DOHH2 (cell line): ENCODE measurements at regions not wholly inside any gene's neighbourhood (a gene's known extent, or its start where the extent isn't known, plus 50 kb on each side); places are given as distances from the start of the nearest gene placed in this dataset.

Experiments
- H3F3A ChIP-seq: fragments of 200-600 bp; sonication (generic), shearing (Covaris generic); 2 replicates; pipeline ENCODE4 v1.6.0; 2016; ENCODE audit warnings: antibody characterized with exemption, mild to moderate bottlenecking; ENCODE audit not compliant: control insufficient read depth, insufficient read depth
- H3K27ac ChIP-seq: fragments of 200-600 bp; sonication (generic); 2 replicates; pipeline ENCODE4 v1.5.1; 2014; ENCODE audit warnings: low read depth, mild to moderate bottlenecking, low read length, moderate library complexity
- H3K27me3 ChIP-seq: fragments of 200-600 bp; sonication (generic); 2 replicates; pipeline ENCODE4 v1.6.1; 2014; ENCODE audit warnings: mild to moderate bottlenecking, low read length, mixed read lengths; ENCODE audit not compliant: control insufficient read depth
- H3K36me3 ChIP-seq: fragments of 200-600 bp; sonication (generic); 2 replicates; pipeline ENCODE4 v1.6.1; 2014; ENCODE audit warnings: mild to moderate bottlenecking, low read length, moderate library complexity, mixed read lengths; ENCODE audit not compliant: control insufficient read depth
- H3K4me1 ChIP-seq: fragments of 200-600 bp; sonication (generic); 2 replicates; pipeline ENCODE4 v1.6.1; 2014; ENCODE audit warnings: mild to moderate bottlenecking, low read length, mixed read lengths; ENCODE audit not compliant: control insufficient read depth
- H3K4me2 ChIP-seq: fragments of 200-600 bp; sonication (generic); 2 replicates; pipeline ENCODE4 v1.6.0; 2014; ENCODE audit warnings: mild to moderate bottlenecking, low read length, moderate library complexity
- H3K4me3 ChIP-seq: fragments of 200-600 bp; sonication (generic); 2 replicates; pipeline ENCODE4 v1.5.1; 2014; ENCODE audit warnings: mild to moderate bottlenecking, low read length, mixed read lengths
- H3K79me2 ChIP-seq: fragments of 200-600 bp; sonication (generic); 2 replicates; pipeline ENCODE4 v1.6.1; 2014; ENCODE audit warnings: mild to moderate bottlenecking, low read length, mixed read lengths; ENCODE audit not compliant: control insufficient read depth
- H3K9me2 ChIP-seq: fragments of 200-600 bp; sonication (generic); replicated peaks from 2 replicates; pipeline ENCODE4 v1.6.1; 2014; ENCODE audit warnings: mild to moderate bottlenecking, low read length, mixed read lengths; ENCODE audit not compliant: control insufficient read depth
- H3K9me3 ChIP-seq: fragments of 200-600 bp; sonication (generic); 2 replicates; pipeline ENCODE4 v1.6.1; 2014; ENCODE audit warnings: antibody characterized with exemption, low read length, mixed read lengths; ENCODE audit not compliant: control insufficient read depth, insufficient read depth
- H4K20me1 ChIP-seq: fragments of 200-600 bp; sonication (generic); 2 replicates; pipeline ENCODE4 v1.6.0; 2014; ENCODE audit warnings: low read depth, mild to moderate bottlenecking, antibody characterized with exemption, low read length, moderate library complexity; ENCODE audit not compliant: control insufficient read depth, insufficient read depth
- EZH2phosphoT487 ChIP-seq: fragments of 200-600 bp; sonication (generic); IDR thresholded peaks from 2 replicates; pipeline ENCODE4 v1.6.1; 2017; ENCODE audit warnings: borderline replicate concordance, mild to moderate bottlenecking, antibody characterized with exemption, low read length, moderate library complexity, mixed read lengths
- TF ChIP-seq, protein P1 (sequence below): fragments of 200-600 bp; sonication (generic); IDR thresholded peaks from one replicate; pipeline ENCODE4 v1.5.1; 2014; ENCODE audit warnings: antibody characterized with exemption, mild to moderate bottlenecking, low read depth, low read length; ENCODE audit not compliant: poor library complexity, severe bottlenecking

DNA sequence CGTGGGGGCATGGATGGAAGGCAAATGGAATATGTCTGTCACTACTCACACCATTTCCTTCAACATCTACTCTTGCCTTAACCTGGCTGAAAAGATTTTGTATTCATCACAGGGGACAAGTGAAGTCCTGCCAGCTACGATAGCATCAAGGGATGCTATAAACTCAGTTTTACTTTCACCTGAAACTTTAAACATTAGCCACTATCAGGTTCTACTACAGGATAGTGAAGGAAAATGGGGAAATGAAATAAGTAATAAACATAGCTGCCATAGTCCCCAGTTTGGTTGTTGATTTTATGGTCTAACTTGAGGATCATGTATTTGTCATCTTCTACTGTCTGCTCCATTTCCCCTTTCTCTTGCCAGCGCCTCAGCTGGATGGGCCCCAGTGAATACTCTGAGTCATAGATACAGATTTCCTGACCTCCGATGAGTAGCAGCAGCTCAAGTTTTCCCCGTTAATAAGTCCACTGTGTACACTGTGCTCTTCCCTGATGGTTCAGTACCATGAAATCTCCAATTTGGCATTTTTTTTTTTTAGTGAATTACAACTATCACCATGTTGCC lies 338.2 kb upstream of the SLCO3A1 start:
- Histone ChIP-seq H4K20me1 (no peaks in the 10 kb centered on the region), H3K4me3 (no peak overlapping the region), H3K27ac (no peak overlapping the region), H3K4me2 (no peak overlapping the region), H3K4me1 (no peaks in the 10 kb centered on the region), H3K79me2 (no peaks in the 10 kb centered on the region), H3K36me3 (no peaks in the 10 kb centered on the region), H3K9me2 (no peaks in the 10 kb centered on the region; the same call in 1 of the 2 replicates), H3K27me3 (0 out of 2 replicates have a peak, but pooled peaks cover 4% of the 10 kb centered on the region), H3F3A (no peaks in the 10 kb centered on the region), H3K9me3 (no peaks in the 10 kb centered on the region)
- no peak for TF ChIP-seq EZH2phosphoT487
- TF ChIP-seq, protein P1, sequence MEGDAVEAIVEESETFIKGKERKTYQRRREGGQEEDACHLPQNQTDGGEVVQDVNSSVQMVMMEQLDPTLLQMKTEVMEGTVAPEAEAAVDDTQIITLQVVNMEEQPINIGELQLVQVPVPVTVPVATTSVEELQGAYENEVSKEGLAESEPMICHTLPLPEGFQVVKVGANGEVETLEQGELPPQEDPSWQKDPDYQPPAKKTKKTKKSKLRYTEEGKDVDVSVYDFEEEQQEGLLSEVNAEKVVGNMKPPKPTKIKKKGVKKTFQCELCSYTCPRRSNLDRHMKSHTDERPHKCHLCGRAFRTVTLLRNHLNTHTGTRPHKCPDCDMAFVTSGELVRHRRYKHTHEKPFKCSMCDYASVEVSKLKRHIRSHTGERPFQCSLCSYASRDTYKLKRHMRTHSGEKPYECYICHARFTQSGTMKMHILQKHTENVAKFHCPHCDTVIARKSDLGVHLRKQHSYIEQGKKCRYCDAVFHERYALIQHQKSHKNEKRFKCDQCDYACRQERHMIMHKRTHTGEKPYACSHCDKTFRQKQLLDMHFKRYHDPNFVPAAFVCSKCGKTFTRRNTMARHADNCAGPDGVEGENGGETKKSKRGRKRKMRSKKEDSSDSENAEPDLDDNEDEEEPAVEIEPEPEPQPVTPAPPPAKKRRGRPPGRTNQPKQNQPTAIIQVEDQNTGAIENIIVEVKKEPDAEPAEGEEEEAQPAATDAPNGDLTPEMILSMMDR: no peak

DNA sequence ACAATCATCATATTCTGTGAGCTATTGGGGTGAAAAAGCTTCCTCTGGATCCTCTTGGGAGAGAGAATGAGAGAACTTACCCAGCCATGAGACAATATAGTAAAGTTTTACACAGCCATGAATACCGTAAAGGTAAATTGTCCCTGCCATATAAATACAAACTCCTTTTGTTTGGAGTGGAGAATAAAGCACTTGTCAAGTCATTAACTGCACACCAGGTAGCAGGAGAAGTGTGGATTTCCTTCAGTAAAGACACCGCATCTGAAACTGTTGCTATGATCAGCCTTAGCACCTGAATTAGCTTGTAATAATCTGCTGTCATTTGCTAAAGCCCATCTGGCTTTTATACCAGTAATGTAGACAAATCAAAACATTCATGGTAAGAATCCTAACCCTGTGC lies 336.6 kb upstream of the SLCO3A1 start:
- Histone ChIP-seq H3K79me2 (no peaks in the 10 kb centered on the region), H3K36me3 (no peaks in the 10 kb centered on the region), H4K20me1 (no peaks in the 10 kb centered on the region), H3K9me2 (no peaks in the 10 kb centered on the region; the same call in 1 of the 2 replicates), H3K4me3 (no peak overlapping the region), H3K27me3 (0 out of 2 replicates have a peak, but pooled peaks cover 4% of the 10 kb centered on the region), H3K4me2 (no peak overlapping the region), H3K4me1 (no peaks in the 10 kb centered on the region), H3K27ac (no peak overlapping the region), H3K9me3 (no peaks in the 10 kb centered on the region), H3F3A (no peaks in the 10 kb centered on the region)
- TF ChIP-seq EZH2phosphoT487: no peak
- TF ChIP-seq, protein P1: no peak

DNA sequence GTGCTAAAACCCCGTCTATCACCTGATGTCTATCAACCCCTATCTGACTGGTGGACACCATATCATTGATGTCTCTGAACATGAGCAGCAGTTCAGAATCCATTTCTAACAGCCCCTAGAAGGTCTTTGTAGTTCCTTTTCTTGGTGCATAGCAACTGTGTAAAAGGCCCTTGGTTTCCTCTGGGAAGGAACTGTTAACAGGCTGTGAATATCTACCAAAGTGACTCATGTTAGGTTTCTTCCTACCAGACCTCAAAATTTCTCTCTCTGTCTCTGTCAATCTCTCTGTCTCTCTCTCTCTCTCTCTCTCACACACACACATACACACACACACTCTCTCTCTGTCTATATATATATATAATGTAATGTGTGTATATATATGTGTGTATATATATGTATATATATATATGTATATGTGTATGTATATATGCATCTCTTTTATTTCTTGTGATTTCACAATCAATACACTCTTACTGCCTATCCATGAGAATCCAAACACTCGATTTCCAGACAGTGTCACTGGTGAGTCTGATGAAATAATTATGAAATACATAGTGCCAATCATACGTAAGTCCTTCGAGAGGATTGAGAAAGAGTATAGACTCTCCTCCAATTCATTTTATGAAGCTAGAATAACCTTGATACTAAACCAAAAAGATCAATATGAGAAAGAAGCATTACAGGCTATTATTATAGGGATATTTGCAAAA lies 335.9 kb upstream of the SLCO3A1 start:
- Histone ChIP-seq H3K79me2 (no peaks in the 10 kb centered on the region), H3K4me2 (no peak overlapping the region), H4K20me1 (no peaks in the 10 kb centered on the region), H3K9me3 (no peaks in the 10 kb centered on the region), H3K27ac (no peak overlapping the region), H3K36me3 (no peaks in the 10 kb centered on the region), H3K27me3 (0 out of 2 replicates have a peak, but pooled peaks cover 4% of the 10 kb centered on the region), H3K4me3 (no peak overlapping the region), H3F3A (no peaks in the 10 kb centered on the region), H3K9me2 (no peaks in the 10 kb centered on the region; the same call in 1 of the 2 replicates), H3K4me1 (no peaks in the 10 kb centered on the region)
- TF ChIP-seq, protein P1: no peak
- no peak for TF ChIP-seq EZH2phosphoT487
